BLaER1 (cell line): ENCODE measurements at regions not wholly inside any gene's neighbourhood (a gene's known extent, or its start where the extent isn't known, plus 50 kb on each side); places are given as distances from the start of the nearest gene placed in this dataset.

Experiments used
- H3K27ac ChIP-seq: shearing (Covaris generic); formaldehyde crosslinking; 2 replicates; pipeline ENCODE4 v1.8.1; 2022
- H3K27me3 ChIP-seq: shearing (Covaris generic); formaldehyde crosslinking; 2 replicates; pipeline ENCODE4 v1.8.1; 2022
- H3K36me3 ChIP-seq: shearing (Covaris generic); formaldehyde crosslinking; 2 replicates; pipeline ENCODE4 v1.8.1; 2022
- H3K4me1 ChIP-seq: shearing (Covaris generic); formaldehyde crosslinking; 2 replicates; pipeline ENCODE4 v1.8.1; 2022
- H3K4me2 ChIP-seq: shearing (Covaris generic); formaldehyde crosslinking; 2 replicates; pipeline ENCODE4 v1.8.1; 2022
- H3K4me3 ChIP-seq: shearing (Covaris generic); formaldehyde crosslinking; 2 replicates; pipeline ENCODE4 v1.8.1; 2022
- H3K9ac ChIP-seq: shearing (Covaris generic); formaldehyde crosslinking; 2 replicates; pipeline ENCODE4 v1.8.1; 2022
- H3K9me3 ChIP-seq: shearing (Covaris generic); formaldehyde crosslinking; 2 replicates; pipeline ENCODE4 v1.8.1; 2022
- H4K20me1 ChIP-seq: shearing (Covaris generic); formaldehyde crosslinking; 2 replicates; pipeline ENCODE4 v1.8.1; 2022
- Cebpa-rat ChIP-seq: shearing (Covaris generic); IDR thresholded peaks from 2 replicates; pipeline ENCODE4 v1.8.1; 2022

DNA sequence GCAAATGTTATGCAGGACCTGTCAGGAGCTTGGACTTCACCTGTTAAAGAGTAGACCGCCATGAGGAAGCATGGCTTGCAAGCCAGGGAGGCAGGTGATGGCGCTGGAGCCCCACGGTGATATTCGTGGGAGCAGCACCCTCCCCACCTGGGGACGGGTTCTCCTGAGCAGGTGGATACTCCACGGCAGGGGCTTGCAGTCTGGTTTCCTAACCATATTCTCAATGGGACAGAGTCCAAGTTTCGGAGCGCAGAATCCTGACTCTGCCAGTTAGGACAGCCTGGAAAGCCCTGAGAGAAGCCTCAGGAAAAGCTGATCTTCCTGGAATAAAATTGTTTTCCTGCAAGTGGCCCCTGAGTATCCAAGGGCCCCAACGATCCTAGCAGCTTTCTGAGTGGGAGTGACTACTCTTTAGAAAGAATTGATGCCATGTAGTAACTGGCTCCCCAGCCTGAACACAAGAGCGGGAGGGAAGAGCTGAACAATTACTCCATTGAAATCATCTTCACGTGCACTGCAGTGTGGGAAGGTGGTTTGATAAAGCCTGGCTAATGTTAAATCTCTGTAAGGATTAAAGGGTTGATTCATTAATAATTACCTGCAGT is 146.3 kb upstream of the RAB4A start:
- H3K27ac ChIP-seq: no peak overlapping the region
- H3K4me2 ChIP-seq: no peak overlapping the region
- no peaks in the 10 kb centered on the region for H4K20me1 ChIP-seq
- TF ChIP-seq Cebpa-rat: no peak
- no peak overlapping the region for H3K4me3 ChIP-seq
- H3K36me3 ChIP-seq: no peaks in the 10 kb centered on the region
- peaks cover 7% of the 10 kb centered on the region for H3K9me3 ChIP-seq
- no peak overlapping the region for H3K9ac ChIP-seq
- no peaks in the 10 kb centered on the region for H3K27me3 ChIP-seq
- H3K4me1 ChIP-seq: peaks cover 77% of the 10 kb centered on the region

DNA sequence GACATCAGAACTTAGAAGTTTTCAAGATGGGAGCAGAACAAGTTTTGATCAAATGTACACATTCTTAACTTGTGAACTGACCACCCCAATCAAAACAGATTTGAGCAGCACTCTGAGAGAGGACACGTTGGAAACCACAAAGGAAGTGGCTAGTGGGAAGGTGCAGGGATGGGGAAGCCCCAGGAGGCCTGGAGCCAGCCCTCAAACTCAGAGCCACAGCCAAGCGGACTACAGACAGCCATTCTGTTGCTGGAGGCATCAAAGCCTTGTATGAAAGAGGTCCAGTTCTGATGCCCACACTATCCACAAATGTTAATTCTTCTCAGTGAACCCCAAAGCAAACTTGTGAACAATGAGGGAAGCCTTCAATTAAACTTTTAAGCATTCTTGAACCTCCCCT is 143.6 kb upstream of the RAB4A start:
- H3K27ac ChIP-seq: no peak overlapping the region
- peaks cover 4% of the 10 kb centered on the region; the same call in 1 of the 2 replicates for H3K9me3 ChIP-seq
- H3K4me1 ChIP-seq: peaks cover 79% of the 10 kb centered on the region
- TF ChIP-seq Cebpa-rat: no peak
- H3K4me2 ChIP-seq: peak overlapping the region; percentile 99
- no peak overlapping the region for H3K4me3 ChIP-seq
- no peak overlapping the region for H3K9ac ChIP-seq
- no peaks in the 10 kb centered on the region for H3K27me3 ChIP-seq
- H4K20me1 ChIP-seq: no peaks in the 10 kb centered on the region
- no peaks in the 10 kb centered on the region for H3K36me3 ChIP-seq

DNA sequence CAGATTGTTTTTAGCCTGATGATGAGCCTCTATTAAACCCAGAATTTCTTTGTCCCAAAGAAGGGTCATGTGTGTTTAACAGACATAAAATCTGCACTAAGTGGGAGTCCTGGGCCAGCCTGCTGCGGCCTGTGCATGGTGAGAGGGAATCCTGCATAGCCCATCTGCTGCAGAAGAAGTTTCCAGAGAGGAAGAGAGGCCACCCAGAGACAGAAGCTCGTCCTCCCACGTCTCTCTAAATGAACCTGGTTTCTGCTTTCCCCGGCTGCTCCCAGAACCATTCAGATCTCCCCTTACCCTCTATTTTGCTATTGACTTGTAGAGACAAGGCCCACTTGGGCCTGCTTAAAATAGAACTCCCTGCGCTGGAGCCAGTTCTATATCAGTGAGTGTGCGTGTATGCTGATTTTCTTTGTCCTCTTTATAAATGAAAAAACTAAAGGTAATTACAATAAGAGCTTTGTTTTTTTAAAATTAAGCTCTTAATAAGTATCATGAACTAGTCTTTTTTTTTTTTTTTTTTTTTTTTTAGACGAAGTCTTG is 142.8 kb upstream of the RAB4A start:
- peak overlapping the region; percentile 99 for H3K4me2 ChIP-seq

GRCh38 chr1:229129301-229130027 is 141.4 kb upstream of the RAB4A start:
- Histone ChIP-seq H3K9me3 (peaks cover 23% of the 10 kb centered on the region), H4K20me1 (no peaks in the 10 kb centered on the region), H3K27me3 (no peaks in the 10 kb centered on the region), H3K4me1 (peaks cover 60% of the 10 kb centered on the region), H3K36me3 (peaks cover 1% of the 10 kb centered on the region; the same call in 1 of the 2 replicates), H3K4me3 (peak overlapping the region; percentile 53), H3K4me2 (peak overlapping the region; percentile 99), H3K27ac (peak overlapping the region; percentile 74), H3K9ac (peak overlapping the region; percentile 68)
- no peak for TF ChIP-seq Cebpa-rat

More for the DNA sequence above, 142.8 kb upstream of the RAB4A start:
- Histone ChIP-seq H3K9ac (no peak overlapping the region), H3K27ac (no peak overlapping the region), H3K4me1 (peaks cover 72% of the 10 kb centered on the region), H3K27me3 (no peaks in the 10 kb centered on the region), H4K20me1 (no peaks in the 10 kb centered on the region), H3K9me3 (peaks cover 10% of the 10 kb centered on the region), H3K4me3 (no peak overlapping the region), H3K36me3 (no peaks in the 10 kb centered on the region)
- no peak for TF ChIP-seq Cebpa-rat

DNA sequence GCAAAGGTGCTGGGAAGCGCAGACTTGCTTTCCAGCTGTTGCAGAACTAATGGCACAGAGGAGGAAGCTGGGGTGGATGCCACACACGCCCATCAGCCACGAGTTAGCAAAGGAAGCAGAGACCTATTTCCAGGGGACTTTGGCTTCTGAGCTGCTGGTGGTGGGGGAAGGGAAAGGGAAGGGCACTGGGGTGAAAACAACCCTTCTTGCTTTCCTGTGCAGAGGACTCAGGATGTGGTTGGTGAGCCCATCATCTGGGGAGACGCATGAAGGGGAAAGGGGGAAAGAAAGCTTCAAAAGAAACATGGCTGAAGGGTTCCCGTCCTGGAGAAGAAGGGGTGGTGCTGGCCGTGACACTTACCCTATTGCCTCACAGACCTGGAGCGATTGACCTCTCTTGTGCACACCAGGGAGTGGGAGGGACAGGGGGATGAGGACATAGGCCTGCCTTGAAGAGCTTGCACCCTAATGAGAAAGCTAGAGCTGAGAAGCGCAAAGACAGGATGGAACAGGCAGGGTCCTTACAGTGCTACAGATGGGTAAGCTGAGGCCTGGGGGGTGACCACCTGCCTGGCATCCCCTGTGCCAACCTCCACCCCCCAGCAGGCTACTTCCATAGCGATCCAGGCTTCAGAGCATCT is 140.8 kb upstream of the RAB4A start:
- peaks cover 56% of the 10 kb centered on the region for H3K4me1 ChIP-seq
- H3K9ac ChIP-seq: peak overlapping the region; percentile 68; the same call in 1 of the 2 replicates
- peak overlapping the region; percentile 74 for H3K27ac ChIP-seq
- peaks cover 8% of the 10 kb centered on the region; the same call in 1 of the 2 replicates for H3K36me3 ChIP-seq
- H4K20me1 ChIP-seq: no peaks in the 10 kb centered on the region
- TF ChIP-seq Cebpa-rat: no peak
- H3K27me3 ChIP-seq: no peaks in the 10 kb centered on the region
- H3K9me3 ChIP-seq: peaks cover 30% of the 10 kb centered on the region
- H3K4me3 ChIP-seq: peak overlapping the region; percentile 53
- peak overlapping the region; percentile 99 for H3K4me2 ChIP-seq

DNA sequence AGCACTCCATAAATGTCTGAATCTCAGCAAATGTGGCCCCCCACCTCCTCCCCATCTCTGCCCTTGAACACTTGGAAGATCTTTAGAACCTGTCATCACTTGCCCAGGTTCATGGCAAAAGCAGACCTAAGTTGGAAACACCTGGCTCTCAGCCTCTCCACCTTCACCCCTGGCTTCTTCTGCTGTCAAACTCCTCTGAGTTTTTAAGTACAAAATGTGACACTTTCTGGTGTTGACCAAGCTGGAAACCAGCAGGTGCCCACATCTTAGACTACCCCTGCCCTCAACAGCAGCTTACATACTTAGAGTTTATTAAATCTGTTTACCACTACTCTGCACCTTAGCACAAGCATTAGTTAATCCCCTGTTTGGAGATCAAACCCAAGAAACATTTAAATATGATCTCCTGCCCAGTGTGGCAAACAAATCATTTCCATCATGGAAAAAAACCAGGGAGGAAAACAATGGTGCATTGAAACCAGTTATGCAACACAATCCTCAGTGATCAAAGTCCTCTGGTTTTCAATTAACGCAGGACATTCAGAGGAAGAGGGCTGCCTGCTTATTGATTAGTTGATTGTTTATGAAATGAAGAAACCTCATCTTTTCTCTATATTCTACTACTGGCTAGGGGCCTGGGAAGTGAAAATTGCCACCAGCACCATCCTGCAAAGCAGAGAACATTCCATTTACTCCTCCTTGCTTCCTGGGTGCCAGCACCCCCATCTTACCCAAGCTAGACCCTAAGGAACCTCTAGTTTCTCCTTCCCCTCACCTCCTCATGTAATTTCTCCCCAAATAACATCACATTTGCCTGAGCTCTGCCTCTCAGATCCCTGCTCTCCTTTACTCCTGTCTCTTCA is 139.4 kb upstream of the RAB4A start:
- Histone ChIP-seq H3K4me1 (peaks cover 65% of the 10 kb centered on the region), H3K9ac (no peak overlapping the region), H3K4me2 (peak overlapping the region; percentile 99), H4K20me1 (no peaks in the 10 kb centered on the region), H3K27ac (no peak overlapping the region), H3K27me3 (no peaks in the 10 kb centered on the region), H3K9me3 (peaks cover 39% of the 10 kb centered on the region), H3K4me3 (no peak overlapping the region), H3K36me3 (peaks cover 9% of the 10 kb centered on the region; the same call in 1 of the 2 replicates)
- TF ChIP-seq Cebpa-rat: no peak

DNA sequence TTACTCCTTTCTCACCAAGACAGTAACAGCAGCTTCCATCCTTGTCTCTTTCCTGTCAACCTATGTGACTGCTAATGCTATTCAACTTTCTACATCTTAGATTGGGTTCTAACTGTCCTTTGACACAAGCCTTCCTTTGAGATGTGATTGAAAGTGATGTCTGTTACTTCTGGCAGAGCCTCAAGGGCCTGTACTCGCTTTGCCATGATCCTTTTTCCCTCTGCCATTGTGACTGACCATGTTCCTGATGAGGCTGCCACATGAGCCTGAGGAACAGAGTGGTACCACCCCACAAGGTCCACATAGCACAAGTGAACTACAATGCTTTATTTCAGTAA is 138.8 kb upstream of the RAB4A start:
- TF ChIP-seq Cebpa-rat: no peak
- H3K4me3 ChIP-seq: no peak overlapping the region
- H4K20me1 ChIP-seq: no peaks in the 10 kb centered on the region
- peaks cover 39% of the 10 kb centered on the region for H3K9me3 ChIP-seq
- H3K4me1 ChIP-seq: peaks cover 66% of the 10 kb centered on the region
- H3K27ac ChIP-seq: no peak overlapping the region
- no peak overlapping the region for H3K9ac ChIP-seq
- H3K27me3 ChIP-seq: no peaks in the 10 kb centered on the region
- H3K4me2 ChIP-seq: peak overlapping the region; percentile 99
- peaks cover 9% of the 10 kb centered on the region; the same call in 1 of the 2 replicates for H3K36me3 ChIP-seq

GRCh38 chr1:229132706-229133105 is 138.2 kb upstream of the RAB4A start:
- no peak overlapping the region for H3K27ac ChIP-seq
- H3K27me3 ChIP-seq: no peaks in the 10 kb centered on the region
- H3K4me3 ChIP-seq: no peak overlapping the region
- peaks cover 39% of the 10 kb centered on the region for H3K9me3 ChIP-seq
- peaks cover 66% of the 10 kb centered on the region for H3K4me1 ChIP-seq
- no peak for TF ChIP-seq Cebpa-rat
- H3K4me2 ChIP-seq: no peak overlapping the region
- peaks cover 9% of the 10 kb centered on the region; the same call in 1 of the 2 replicates for H3K36me3 ChIP-seq
- H3K9ac ChIP-seq: no peak overlapping the region
- no peaks in the 10 kb centered on the region for H4K20me1 ChIP-seq

DNA sequence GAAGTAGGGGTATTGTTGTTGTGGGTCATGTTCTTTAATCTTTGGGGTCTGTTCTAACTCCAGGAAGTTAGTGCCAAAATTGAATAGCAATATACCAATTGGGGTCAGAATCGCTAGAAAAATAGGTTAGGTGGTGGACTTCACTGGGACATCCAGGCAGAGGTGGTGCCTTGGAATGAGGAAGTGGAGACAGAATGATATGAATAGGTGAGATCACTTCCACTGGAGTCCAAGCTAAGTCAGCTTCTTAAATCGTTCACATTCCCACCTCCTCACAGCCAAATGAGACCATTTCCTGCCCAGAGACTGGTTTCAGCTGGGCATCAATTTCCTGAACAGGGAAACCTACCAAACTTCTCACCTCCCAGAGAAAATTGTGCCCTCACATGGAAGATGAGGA is 137.8 kb upstream of the RAB4A start:
- peaks cover 66% of the 10 kb centered on the region for H3K4me1 ChIP-seq
- H3K4me2 ChIP-seq: no peak overlapping the region
- H3K36me3 ChIP-seq: peaks cover 9% of the 10 kb centered on the region; the same call in 1 of the 2 replicates
- TF ChIP-seq Cebpa-rat: no peak
- H3K4me3 ChIP-seq: no peak overlapping the region
- no peaks in the 10 kb centered on the region for H3K27me3 ChIP-seq
- H3K9ac ChIP-seq: no peak overlapping the region
- H3K27ac ChIP-seq: no peak overlapping the region
- H4K20me1 ChIP-seq: no peaks in the 10 kb centered on the region
- peaks cover 39% of the 10 kb centered on the region for H3K9me3 ChIP-seq
